ENCODE measurements at regions not wholly inside any gene's neighbourhood (a gene's known extent, or its start where the extent isn't known, plus 50 kb on each side); places are given as distances from the start of the nearest gene placed in this dataset.
"Not testable (repeated sequence)": the region's sequence is repeated elsewhere in the genome, so short reads cannot be mapped to it uniquely, and the experiment has no call there.

DNA sequence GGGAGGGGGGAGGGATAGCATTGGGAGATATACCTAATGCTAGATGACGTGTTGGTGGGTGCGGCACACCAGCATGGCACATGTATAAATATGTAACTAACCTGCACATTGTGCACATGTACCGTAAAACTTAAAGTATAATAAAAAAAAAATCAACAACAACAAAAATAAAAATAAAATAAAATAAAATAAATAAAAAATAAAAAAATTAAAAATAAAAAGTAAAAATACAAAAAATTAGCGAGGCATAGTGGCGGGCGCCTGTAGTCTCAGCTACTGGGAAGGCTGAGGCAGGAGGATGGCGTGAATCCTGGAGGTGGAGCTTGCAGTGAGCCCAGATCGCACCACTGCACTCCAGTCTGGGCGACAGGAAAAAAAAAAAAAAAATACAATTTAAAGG lies 650.0 kb upstream of the LRRTM4 start:
- TF ChIP-seq, protein P1, sequence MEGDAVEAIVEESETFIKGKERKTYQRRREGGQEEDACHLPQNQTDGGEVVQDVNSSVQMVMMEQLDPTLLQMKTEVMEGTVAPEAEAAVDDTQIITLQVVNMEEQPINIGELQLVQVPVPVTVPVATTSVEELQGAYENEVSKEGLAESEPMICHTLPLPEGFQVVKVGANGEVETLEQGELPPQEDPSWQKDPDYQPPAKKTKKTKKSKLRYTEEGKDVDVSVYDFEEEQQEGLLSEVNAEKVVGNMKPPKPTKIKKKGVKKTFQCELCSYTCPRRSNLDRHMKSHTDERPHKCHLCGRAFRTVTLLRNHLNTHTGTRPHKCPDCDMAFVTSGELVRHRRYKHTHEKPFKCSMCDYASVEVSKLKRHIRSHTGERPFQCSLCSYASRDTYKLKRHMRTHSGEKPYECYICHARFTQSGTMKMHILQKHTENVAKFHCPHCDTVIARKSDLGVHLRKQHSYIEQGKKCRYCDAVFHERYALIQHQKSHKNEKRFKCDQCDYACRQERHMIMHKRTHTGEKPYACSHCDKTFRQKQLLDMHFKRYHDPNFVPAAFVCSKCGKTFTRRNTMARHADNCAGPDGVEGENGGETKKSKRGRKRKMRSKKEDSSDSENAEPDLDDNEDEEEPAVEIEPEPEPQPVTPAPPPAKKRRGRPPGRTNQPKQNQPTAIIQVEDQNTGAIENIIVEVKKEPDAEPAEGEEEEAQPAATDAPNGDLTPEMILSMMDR (conservative IDR thresholded peaks at IDR 0.05; ENCODE audit: low read length), result not testable (repeated sequence)
- TF ChIP-seq EZH2phosphoT487 (IDR thresholded peaks at IDR 0.05; ENCODE audit: borderline replicate concordance), result not testable (repeated sequence)

Measured in Loucy (cell line).